H9 (cell line): ENCODE measurements at regions not wholly inside any gene's neighbourhood (a gene's known extent, or its start where the extent isn't known, plus 50 kb on each side); places are given as distances from the start of the nearest gene placed in this dataset.

Experiments
- DNase-seq: peaks from one replicate; pipeline ENCODE4 v3.0.0-alpha.2; 2017
- H2AFZ ChIP-seq: one replicate; pipeline ENCODE4 v1.6.1; 2013; ENCODE audit warnings: mild to moderate bottlenecking, low read length, control low read depth, moderate library complexity
- H2AK5ac ChIP-seq: 2 replicates; pipeline ENCODE4 v1.6.1; 2013; ENCODE audit warnings: low read length, control low read depth, mixed read lengths; ENCODE audit not compliant: insufficient read length
- H2BK120ac ChIP-seq: one replicate; pipeline ENCODE4 v1.6.1; 2013; ENCODE audit warnings: low read depth, mild to moderate bottlenecking, low read length, control low read depth, inconsistent platforms; ENCODE audit not compliant: poor library complexity, severe bottlenecking
- H2BK12ac ChIP-seq: 2 replicates; pipeline ENCODE4 v1.6.1; 2013; ENCODE audit warnings: low read length, control low read depth, mixed read lengths, low read depth; ENCODE audit not compliant: insufficient read length
- H2BK15ac ChIP-seq: 2 replicates; pipeline ENCODE4 v1.6.1; 2013; ENCODE audit warnings: low read depth, low read length, control low read depth
- H2BK20ac ChIP-seq: one replicate; pipeline ENCODE4 v1.6.1; 2013; ENCODE audit warnings: low read depth, mild to moderate bottlenecking, low read length, control low read depth, inconsistent platforms; ENCODE audit not compliant: poor library complexity, severe bottlenecking
- H2BK5ac ChIP-seq: 2 replicates; pipeline ENCODE4 v1.6.1; 2013; ENCODE audit warnings: low read length, control low read depth, mixed read lengths; ENCODE audit not compliant: insufficient read length
- H3K14ac ChIP-seq: 2 replicates; pipeline ENCODE4 v1.6.1; 2013; ENCODE audit warnings: low read length, control low read depth; ENCODE audit not compliant: insufficient read depth
- H3K18ac ChIP-seq: 2 replicates; pipeline ENCODE4 v1.6.1; 2013; ENCODE audit warnings: low read depth, mild to moderate bottlenecking, mixed read lengths, low read length, control low read depth; ENCODE audit not compliant: insufficient read length
- H3K23ac ChIP-seq: 2 replicates; pipeline ENCODE4 v1.6.1; 2013; ENCODE audit warnings: low read length, control low read depth, mixed read lengths, low read depth; ENCODE audit not compliant: insufficient read length
- H3K23me2 ChIP-seq: 2 replicates; pipeline ENCODE4 v1.6.1; 2013; ENCODE audit warnings: low read depth, mild to moderate bottlenecking, mixed read lengths, low read length, control low read depth; ENCODE audit not compliant: insufficient read length, poor library complexity, severe bottlenecking
- H3K27ac ChIP-seq: 2 replicates; pipeline ENCODE4 v1.5.1; 2013; ENCODE audit warnings: low read length, control low read depth, mixed read lengths, low read depth; ENCODE audit not compliant: insufficient read length
- H3K27me3 ChIP-seq: 2 replicates; pipeline ENCODE4 v1.6.1; 2013; ENCODE audit warnings: low read length, control low read depth, inconsistent platforms; ENCODE audit not compliant: insufficient read depth
- H3K4ac ChIP-seq: 2 replicates; pipeline ENCODE4 v1.6.1; 2013; ENCODE audit warnings: low read depth, mild to moderate bottlenecking, control low read depth, inconsistent platforms, low read length, moderate library complexity
- H3K4me1 ChIP-seq: 2 replicates; pipeline ENCODE4 v1.6.1; 2013; ENCODE audit warnings: low read length, control low read depth, inconsistent platforms; ENCODE audit not compliant: insufficient read depth
- H3K4me2 ChIP-seq: 2 replicates; pipeline ENCODE4 v1.6.1; 2013; ENCODE audit warnings: low read length, control low read depth, mixed read lengths; ENCODE audit not compliant: insufficient read length, insufficient read depth
- H3K56ac ChIP-seq: 2 replicates; pipeline ENCODE4 v1.6.1; 2013; ENCODE audit warnings: low read depth, mild to moderate bottlenecking, mixed read lengths, low read length, control low read depth; ENCODE audit not compliant: insufficient read length
- H3K79me1 ChIP-seq: 2 replicates; pipeline ENCODE4 v1.6.1; 2013; ENCODE audit warnings: low read depth, mild to moderate bottlenecking, moderate library complexity, low read length, control low read depth, inconsistent platforms; ENCODE audit not compliant: insufficient read depth, poor library complexity, severe bottlenecking
- H3K79me2 ChIP-seq: 2 replicates; pipeline ENCODE4 v1.6.1; 2013; ENCODE audit warnings: low read length, control low read depth, inconsistent platforms; ENCODE audit not compliant: insufficient read depth
- H3K9ac ChIP-seq: 2 replicates; pipeline ENCODE4 v1.6.1; 2013; ENCODE audit warnings: low read length, control low read depth, mixed read lengths; ENCODE audit not compliant: insufficient read length; ENCODE audit errors: extremely low read depth
- H3K9me3 ChIP-seq: one replicate; pipeline ENCODE4 v1.6.1; 2013; ENCODE audit warnings: low read depth, low read length, inconsistent platforms; ENCODE audit not compliant: control insufficient read depth
- H3T11ph ChIP-seq: one replicate; pipeline ENCODE4 v1.6.1; 2013; ENCODE audit warnings: mild to moderate bottlenecking, low read length, control low read depth, inconsistent platforms
- H4K20me1 ChIP-seq: one replicate; pipeline ENCODE4 v1.6.1; 2013; ENCODE audit not compliant: control insufficient read depth, insufficient read length, insufficient read depth
- H4K5ac ChIP-seq: 2 replicates; pipeline ENCODE4 v1.6.1; 2013; ENCODE audit warnings: low read depth, mild to moderate bottlenecking, mixed read lengths, low read length, control low read depth; ENCODE audit not compliant: insufficient read length
- H4K8ac ChIP-seq: replicated peaks from 2 replicates; pipeline ENCODE4 v1.6.1; 2013; ENCODE audit warnings: low read length, control low read depth, mixed read lengths, low read depth; ENCODE audit not compliant: insufficient read length
- H4K91ac ChIP-seq: 2 replicates; pipeline ENCODE4 v1.6.1; 2013; ENCODE audit warnings: low read depth, mild to moderate bottlenecking, moderate library complexity, mixed read lengths, low read length, control low read depth; ENCODE audit not compliant: insufficient read length
- H3K27ac Mint-ChIP-seq, 3 experiments: 2 replicates in 2 of 3; 3 replicates in 1 of 3; pipeline ENCODE4 v1.8.0; 2020 to 2021; ENCODE audit warnings: mixed read lengths in 3 of 3, mild to moderate bottlenecking in 1 of 3, moderate library complexity in 1 of 3
- H3K27me3 Mint-ChIP-seq: 2 replicates; pipeline ENCODE4 v1.8.0; 2021; ENCODE audit warnings: low read depth, mild to moderate bottlenecking, moderate library complexity, mixed read lengths
- H3K36me3 Mint-ChIP-seq, 3 experiments: 2 replicates in 2 of 3; 3 replicates in 1 of 3; pipeline ENCODE4 v1.8.0; 2020 to 2021; ENCODE audit warnings: low read depth in 3 of 3, mixed read lengths in 3 of 3; ENCODE audit not compliant: insufficient read depth in 1 of 3
- H3K4me1 Mint-ChIP-seq, 2 experiments: 2 replicates each; pipeline ENCODE4 v1.8.0; 2020; ENCODE audit warnings: mixed read lengths in 2 of 2
- H3K4me3 Mint-ChIP-seq, 2 experiments: 2 replicates in 1 of 2; 3 replicates in 1 of 2; pipeline ENCODE4 v1.8.0; 2020 to 2021; ENCODE audit warnings: mild to moderate bottlenecking in 2 of 2, mixed read lengths in 2 of 2, moderate library complexity in 1 of 2
- H3K9me3 Mint-ChIP-seq, 2 experiments: 2 replicates in 1 of 2; 3 replicates in 1 of 2; pipeline ENCODE4 v1.8.0; 2020; ENCODE audit warnings: mild to moderate bottlenecking in 2 of 2, mixed read lengths in 2 of 2, moderate library complexity in 1 of 2
- WGBS: extraction: QIAGEN DNeasy Blood & Tissue Kit; methylation state at CpG from one replicate; pipeline ENCODE4 v1.1.7; 2013; ENCODE audit warnings: missing lambda C conversion rate, low lambda C conversion rate, mixed read lengths; ENCODE audit not compliant: insufficient read length; ENCODE audit errors: extremely low coverage; 5-methylcytosine and 5-hydroxymethylcytosine counted together
- TF ChIP-seq, protein P1 (sequence below): fragments of 200-600 bp; sonication (generic); conservative IDR thresholded peaks from 3 replicates; pipeline ENCODE4 v1.8.0; 2021; ENCODE audit warnings: antibody characterized with exemption, mild to moderate bottlenecking

DNA sequence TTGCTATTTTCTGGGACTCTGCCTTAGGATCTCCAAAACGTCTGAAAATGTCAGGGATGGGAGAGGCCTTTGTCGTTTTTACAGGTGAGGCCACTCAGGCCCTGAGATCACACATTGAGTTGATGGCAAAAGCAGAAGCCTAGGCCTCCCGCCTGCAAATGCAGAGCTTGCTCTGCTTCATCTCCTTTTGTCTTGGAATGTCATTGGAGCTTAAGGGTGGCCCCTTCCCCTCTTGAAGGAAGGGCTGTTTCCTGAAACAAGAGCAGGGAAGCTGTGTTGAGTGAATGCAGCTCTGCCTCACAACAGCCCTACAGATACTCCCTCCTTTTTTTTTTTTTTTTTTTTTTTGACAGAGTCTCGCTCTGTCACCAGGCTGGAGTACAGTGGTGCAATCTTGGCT lies 123.5 kb downstream of the GLI2 start:
- Mint-ChIP-seq H3K27ac (peak overlapping the region; percentile 70 to 90 (median 89); a peak in 6 of 7 replicates), H3K4me3 (no peak overlapping the region), H3K9me3 (no peaks in the 10 kb centered on the region), H3K27me3 (no peaks in the 10 kb centered on the region), H3K36me3 (peaks cover 0 to 8% (median 6%) of the 10 kb centered on the region in 3 experiments; a peak in 3 of 7 replicates), H3K4me1 (peaks cover 54 to 69% of the 10 kb centered on the region in 2 experiments)
- no peak overlapping the region for H2BK120ac ChIP-seq
- H3K56ac ChIP-seq: no peak overlapping the region
- no peak overlapping the region for H2BK15ac ChIP-seq
- no peak overlapping the region for H4K5ac ChIP-seq
- no peak overlapping the region for H2BK5ac ChIP-seq
- no CpG with 5 or more reads among the region's 4 CpGs for WGBS
- no peak overlapping the region for H3K9ac ChIP-seq
- no peak overlapping the region for H2BK12ac ChIP-seq
- H3T11ph ChIP-seq: no peak overlapping the region
- H2AFZ ChIP-seq: no peak overlapping the region
- no peak overlapping the region for H4K8ac ChIP-seq
- H4K91ac ChIP-seq: no peak overlapping the region
- no peak overlapping the region for H3K4ac ChIP-seq
- DNase-seq: peak; percentile 71
- no peak overlapping the region for H2BK20ac ChIP-seq
- H4K20me1 ChIP-seq: no peaks in the 10 kb centered on the region
- H3K9me3 ChIP-seq: no peaks in the 10 kb centered on the region
- H3K18ac ChIP-seq: no peak overlapping the region
- no peaks in the 10 kb centered on the region; the same call in 1 of the 2 replicates for H3K79me2 ChIP-seq
- TF ChIP-seq, protein P1, sequence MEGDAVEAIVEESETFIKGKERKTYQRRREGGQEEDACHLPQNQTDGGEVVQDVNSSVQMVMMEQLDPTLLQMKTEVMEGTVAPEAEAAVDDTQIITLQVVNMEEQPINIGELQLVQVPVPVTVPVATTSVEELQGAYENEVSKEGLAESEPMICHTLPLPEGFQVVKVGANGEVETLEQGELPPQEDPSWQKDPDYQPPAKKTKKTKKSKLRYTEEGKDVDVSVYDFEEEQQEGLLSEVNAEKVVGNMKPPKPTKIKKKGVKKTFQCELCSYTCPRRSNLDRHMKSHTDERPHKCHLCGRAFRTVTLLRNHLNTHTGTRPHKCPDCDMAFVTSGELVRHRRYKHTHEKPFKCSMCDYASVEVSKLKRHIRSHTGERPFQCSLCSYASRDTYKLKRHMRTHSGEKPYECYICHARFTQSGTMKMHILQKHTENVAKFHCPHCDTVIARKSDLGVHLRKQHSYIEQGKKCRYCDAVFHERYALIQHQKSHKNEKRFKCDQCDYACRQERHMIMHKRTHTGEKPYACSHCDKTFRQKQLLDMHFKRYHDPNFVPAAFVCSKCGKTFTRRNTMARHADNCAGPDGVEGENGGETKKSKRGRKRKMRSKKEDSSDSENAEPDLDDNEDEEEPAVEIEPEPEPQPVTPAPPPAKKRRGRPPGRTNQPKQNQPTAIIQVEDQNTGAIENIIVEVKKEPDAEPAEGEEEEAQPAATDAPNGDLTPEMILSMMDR: no peak
- no peaks in the 10 kb centered on the region for H3K23me2 ChIP-seq
- H3K27me3 ChIP-seq: no peaks in the 10 kb centered on the region
- H3K4me2 ChIP-seq: no peak overlapping the region
- H2AK5ac ChIP-seq: no peak overlapping the region
- H3K23ac ChIP-seq: no peak overlapping the region
- no peak overlapping the region for H3K14ac ChIP-seq
- no peaks in the 10 kb centered on the region for H3K79me1 ChIP-seq
- H3K4me1 ChIP-seq: peaks cover 18% of the 10 kb centered on the region
- H3K27ac ChIP-seq: no peak overlapping the region
